Activated naive CD4-positive, alpha-beta T cell treated with anti-CD3 and anti-CD28 coated beads for 36 hours (primary cell): ENCODE measurements at regions not wholly inside any gene's neighbourhood (a gene's known extent, or its start where the extent isn't known, plus 50 kb on each side); places are given as distances from the start of the nearest gene placed in this dataset.

ENCODE experiments used
- CTCF ChIA-PET: fragments of 350-600 bp; sonication (Branson Sonifier 250); formaldehyde crosslinking; loops from one replicate; lab custom pipeline; 2021; ENCODE audit warnings: antibody characterized with exemption; lab: Charles Lee
- DNase-seq: peaks from one replicate; pipeline ENCODE4 v3.0.0-alpha.2; 2020
- H3K27ac Mint-ChIP-seq: one replicate; pipeline ENCODE4 v1.8.0; 2021; ENCODE audit warnings: mild to moderate bottlenecking, mixed read lengths
- H3K27me3 Mint-ChIP-seq: one replicate; pipeline ENCODE4 v1.8.0; 2021; ENCODE audit warnings: low read depth, mixed read lengths
- H3K36me3 Mint-ChIP-seq: one replicate; pipeline ENCODE4 v1.8.0; 2021; ENCODE audit warnings: low read depth, mixed read lengths
- H3K4me1 Mint-ChIP-seq: one replicate; pipeline ENCODE4 v1.8.0; 2021; ENCODE audit warnings: low read depth, mixed read lengths
- H3K4me3 Mint-ChIP-seq: one replicate; pipeline ENCODE4 v1.8.0; 2021; ENCODE audit warnings: mild to moderate bottlenecking, moderate library complexity, mixed read lengths
- H3K9me3 Mint-ChIP-seq: one replicate; pipeline ENCODE4 v1.8.0; 2021; ENCODE audit warnings: mixed read lengths
- intact Hi-C: fragments of 100-400 bp; cut with micrococcal nuclease; formaldehyde crosslinking; loops from one replicate; pipeline ENCODE4 v1.15.1; 2023

DNA sequence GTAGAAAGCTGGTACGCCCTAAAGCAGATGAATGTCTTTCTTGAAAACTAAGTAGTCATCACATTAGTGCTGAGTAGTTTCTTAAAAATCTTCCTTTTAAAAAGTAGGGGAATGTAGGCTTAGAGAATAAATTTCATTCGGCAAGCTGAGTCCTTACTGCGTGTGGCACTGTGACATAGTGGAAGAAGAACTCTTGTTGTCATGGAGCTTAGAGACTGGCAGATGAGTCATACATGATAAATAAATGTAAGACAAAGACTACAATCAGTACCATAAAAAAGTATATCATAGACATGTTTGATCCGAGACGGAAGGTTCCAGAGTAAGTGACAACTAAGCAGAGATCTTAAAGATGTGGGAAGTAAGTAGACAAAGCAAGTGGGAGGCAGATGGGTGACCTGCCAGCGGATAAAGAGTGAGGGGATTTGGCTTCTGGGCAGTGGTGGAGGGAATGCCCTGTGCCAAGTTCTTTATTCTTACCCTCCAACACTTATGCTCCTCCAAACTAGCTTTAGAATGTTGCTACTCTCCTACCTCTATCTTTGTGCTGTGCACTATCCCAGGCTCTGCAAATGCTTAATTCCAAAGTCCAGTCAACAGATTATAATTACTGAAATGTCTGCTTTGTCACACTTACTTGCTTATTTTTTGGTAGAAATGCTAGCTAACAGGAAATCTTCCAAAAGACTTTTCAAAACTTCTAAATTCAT, 608.5 kb upstream of the USP24 start:
- H3K27me3 Mint-ChIP-seq: no peaks in the 10 kb centered on the region
- intact Hi-C loops: no loop called here
- CTCF ChIA-PET: interaction anchor here (0.5 to 0.6 kb wide), 2 partner anchors 8 to 545 kb away, joined by 3 to 4 read pairs; no protein-coding TSS in a partner anchor
- no peak overlapping the region for H3K4me3 Mint-ChIP-seq
- no peak overlapping the region for H3K27ac Mint-ChIP-seq
- H3K9me3 Mint-ChIP-seq: no peaks in the 10 kb centered on the region
- H3K36me3 Mint-ChIP-seq: no peaks in the 10 kb centered on the region
- no peaks in the 10 kb centered on the region for H3K4me1 Mint-ChIP-seq
- no peak for DNase-seq

DNA sequence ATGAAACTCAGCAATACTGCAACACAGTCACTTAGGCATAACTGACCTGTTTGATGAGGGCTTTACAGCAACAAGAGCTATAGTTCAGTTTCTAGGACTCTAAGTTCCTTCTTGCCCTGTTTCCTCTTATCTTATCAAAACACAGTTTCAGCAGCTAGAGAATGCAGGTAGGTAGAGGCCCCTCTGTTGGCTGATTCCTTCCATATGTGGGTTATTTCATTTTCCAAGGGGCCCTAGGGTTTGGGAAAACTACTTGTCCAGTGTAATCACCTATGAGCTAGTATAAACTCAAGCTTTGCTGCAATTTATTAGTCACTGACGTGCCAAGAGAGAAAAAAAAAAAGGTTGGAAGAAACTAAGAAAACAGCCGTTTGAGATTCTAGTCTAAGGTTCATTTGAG, 607.7 kb upstream of the USP24 start:
- Mint-ChIP-seq H3K9me3 (no peaks in the 10 kb centered on the region), H3K4me3 (no peak overlapping the region), H3K27me3 (no peaks in the 10 kb centered on the region), H3K36me3 (no peaks in the 10 kb centered on the region), H3K4me1 (no peaks in the 10 kb centered on the region), H3K27ac (no peak overlapping the region)
- intact Hi-C loops: no loop called here
- no peak for DNase-seq
- CTCF ChIA-PET: no interaction called here

DNA sequence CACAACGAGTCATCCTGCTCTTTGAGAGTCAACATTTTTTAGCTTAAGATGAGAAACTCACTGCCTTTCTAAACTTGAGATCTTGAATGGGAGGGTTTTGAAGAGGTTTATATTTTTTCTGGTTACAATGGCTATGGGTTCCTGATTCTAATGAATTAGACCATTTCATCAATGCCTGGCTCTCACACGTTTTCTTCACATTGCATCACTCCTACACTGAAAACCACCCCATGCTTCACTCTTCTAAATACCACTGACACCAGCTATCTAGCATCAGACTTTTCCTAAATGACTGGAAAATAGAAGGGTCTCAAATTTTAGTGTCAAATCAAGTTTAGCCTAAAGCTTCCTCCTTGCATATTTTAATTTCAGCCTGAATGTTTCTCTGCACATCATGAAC, 606.1 kb upstream of the USP24 start:
- H3K9me3 Mint-ChIP-seq: no peaks in the 10 kb centered on the region
- intact Hi-C loops: no loop called here
- H3K4me1 Mint-ChIP-seq: no peaks in the 10 kb centered on the region
- DNase-seq: no peak
- CTCF ChIA-PET: no interaction called here
- no peaks in the 10 kb centered on the region for H3K36me3 Mint-ChIP-seq
- no peak overlapping the region for H3K27ac Mint-ChIP-seq
- H3K27me3 Mint-ChIP-seq: no peaks in the 10 kb centered on the region
- H3K4me3 Mint-ChIP-seq: no peak overlapping the region

DNA sequence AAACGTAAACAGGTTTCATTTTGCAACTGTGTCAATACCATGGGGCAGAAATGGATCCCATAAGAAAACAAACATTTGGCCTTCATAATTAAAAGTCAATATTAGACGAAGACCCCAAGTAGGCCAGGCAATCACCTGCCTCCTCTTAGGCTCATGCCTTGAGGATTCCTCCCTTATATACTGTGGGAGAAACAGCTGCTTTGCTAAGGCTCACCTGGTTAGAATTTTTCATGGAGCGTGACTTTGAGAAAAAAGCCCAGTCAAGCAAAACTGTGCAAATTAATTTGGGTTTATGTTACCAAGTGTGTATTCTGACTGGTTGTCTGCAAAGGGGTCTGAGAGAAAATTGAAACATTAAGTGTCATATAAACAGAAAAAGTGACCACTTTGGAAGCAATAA, 605.3 kb upstream of the USP24 start:
- CTCF ChIA-PET: no interaction called here
- peaks cover 1% of the 10 kb centered on the region for H3K27me3 Mint-ChIP-seq
- DNase-seq: no peak
- no peaks in the 10 kb centered on the region for H3K4me1 Mint-ChIP-seq
- H3K36me3 Mint-ChIP-seq: no peaks in the 10 kb centered on the region
- no peak overlapping the region for H3K4me3 Mint-ChIP-seq
- no peaks in the 10 kb centered on the region for H3K9me3 Mint-ChIP-seq
- H3K27ac Mint-ChIP-seq: no peak overlapping the region
- intact Hi-C loops: no loop called here

DNA sequence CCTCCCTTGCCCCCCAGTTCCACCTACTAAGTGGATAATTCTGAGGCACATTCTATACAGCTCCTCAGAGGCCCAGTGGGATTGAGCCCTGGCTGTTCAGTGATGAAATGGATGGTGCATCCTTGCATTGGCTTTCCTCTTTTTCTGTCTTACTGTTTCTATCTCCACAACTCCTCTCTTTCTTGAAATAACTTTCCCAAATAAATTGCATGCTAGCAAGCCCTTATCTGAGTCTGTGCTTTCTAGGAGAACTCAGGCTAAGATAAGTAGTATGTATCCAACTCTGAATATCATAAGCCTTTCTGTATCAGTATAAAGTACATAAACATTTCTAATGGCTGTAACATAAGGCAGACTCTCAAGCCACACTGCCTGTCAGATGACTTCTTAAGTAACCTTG, 603.8 kb upstream of the USP24 start:
- CTCF ChIA-PET: no interaction called here
- H3K36me3 Mint-ChIP-seq: no peaks in the 10 kb centered on the region
- no peaks in the 10 kb centered on the region for H3K4me1 Mint-ChIP-seq
- no peaks in the 10 kb centered on the region for H3K9me3 Mint-ChIP-seq
- H3K4me3 Mint-ChIP-seq: no peak overlapping the region
- peaks cover 2% of the 10 kb centered on the region for H3K27me3 Mint-ChIP-seq
- H3K27ac Mint-ChIP-seq: no peak overlapping the region
- intact Hi-C loops: no loop called here
- no peak for DNase-seq

DNA sequence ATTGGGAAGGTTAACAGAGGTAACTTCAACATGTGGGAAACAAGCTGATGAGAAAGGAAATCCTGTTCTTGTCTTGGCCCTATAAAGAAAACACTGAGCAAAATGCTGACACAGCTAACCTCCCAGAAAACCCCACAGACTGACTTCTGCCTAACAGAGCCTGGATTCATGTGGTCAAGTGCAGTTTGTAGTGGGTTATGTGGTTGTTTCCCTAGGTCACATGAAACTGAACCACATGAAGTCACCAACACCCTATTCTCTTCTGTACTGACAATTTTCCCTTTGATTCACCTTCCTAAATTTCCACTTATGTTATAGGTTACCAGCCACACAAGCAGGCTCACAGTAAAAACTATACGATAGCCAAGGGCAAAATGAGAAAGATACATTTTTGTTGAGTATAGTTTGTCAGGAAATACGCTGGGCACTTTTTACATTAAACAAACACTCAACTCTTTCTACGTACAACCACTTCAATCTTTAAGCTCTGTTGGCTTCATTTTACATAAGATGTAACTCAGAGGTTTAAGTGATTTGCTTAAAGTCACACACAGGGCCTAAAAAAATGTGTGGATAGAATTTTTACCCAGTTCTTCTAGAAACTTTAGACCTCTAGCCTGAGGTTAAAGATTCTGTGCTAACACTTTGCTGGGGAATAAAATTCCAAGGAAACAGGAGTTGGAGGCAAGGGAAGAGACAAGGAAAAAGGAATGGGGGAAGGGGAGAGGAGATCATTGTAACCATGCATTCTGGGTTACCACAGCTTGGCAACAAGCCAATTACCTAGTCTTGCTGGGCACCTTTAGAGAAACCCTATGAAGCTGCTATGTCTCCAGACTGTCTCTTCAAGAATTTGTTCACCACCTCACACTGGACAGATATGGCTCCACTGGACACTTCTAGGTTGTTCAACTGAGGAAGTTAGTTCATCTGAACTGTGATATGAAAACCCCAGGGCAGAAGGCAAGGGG, 601.6 kb upstream of the USP24 start:
- intact Hi-C loops: no loop called here
- Mint-ChIP-seq H3K4me3 (no peak overlapping the region), H3K4me1 (no peaks in the 10 kb centered on the region), H3K9me3 (no peaks in the 10 kb centered on the region), H3K27me3 (peaks cover 2% of the 10 kb centered on the region), H3K36me3 (no peaks in the 10 kb centered on the region), H3K27ac (no peak overlapping the region)
- no peak for DNase-seq
- CTCF ChIA-PET: no interaction called here

DNA sequence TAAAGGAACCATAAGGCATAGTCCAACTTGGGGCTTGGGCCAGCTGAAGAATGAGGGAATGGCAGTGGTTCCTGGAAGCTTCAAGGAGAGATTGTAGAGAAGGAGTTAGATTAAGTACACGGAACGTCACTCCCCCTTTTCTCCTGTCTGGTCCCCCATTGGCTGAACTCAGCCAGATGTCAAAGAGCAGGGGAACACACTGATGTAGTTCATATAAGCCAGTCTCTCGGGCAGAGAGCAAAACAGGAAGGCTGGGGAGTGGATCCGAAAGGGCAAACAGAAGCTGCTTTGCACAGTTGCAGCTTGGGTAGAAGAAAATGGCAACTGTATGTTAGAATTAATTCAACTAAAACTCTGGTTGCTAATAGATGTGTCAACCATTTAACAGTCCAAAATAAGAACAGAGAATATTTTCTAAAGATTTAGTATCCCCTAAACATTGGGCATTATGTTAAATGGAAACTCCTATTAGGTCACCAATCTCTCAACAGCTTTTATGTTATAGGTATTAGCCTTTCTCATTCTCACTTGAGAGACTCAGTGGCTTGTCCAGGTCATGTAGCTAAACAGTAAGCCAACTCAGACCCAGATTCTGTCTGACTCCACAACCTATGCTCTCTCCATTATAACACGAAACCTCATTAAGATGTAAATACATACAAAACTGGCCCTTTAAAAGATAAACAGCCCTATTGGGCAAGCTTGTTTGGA, 600.7 kb upstream of the USP24 start:
- no peaks in the 10 kb centered on the region for H3K36me3 Mint-ChIP-seq
- no peaks in the 10 kb centered on the region for H3K4me1 Mint-ChIP-seq
- no peak overlapping the region for H3K4me3 Mint-ChIP-seq
- no peak overlapping the region for H3K27ac Mint-ChIP-seq
- intact Hi-C loops: no loop called here
- CTCF ChIA-PET: interaction anchor here (0.7 kb wide), 1 partner anchor 8 kb away, joined by 3 read pairs; no protein-coding TSS in a partner anchor
- no peaks in the 10 kb centered on the region for H3K9me3 Mint-ChIP-seq
- DNase-seq: no peak
- H3K27me3 Mint-ChIP-seq: peaks cover 2% of the 10 kb centered on the region

DNA sequence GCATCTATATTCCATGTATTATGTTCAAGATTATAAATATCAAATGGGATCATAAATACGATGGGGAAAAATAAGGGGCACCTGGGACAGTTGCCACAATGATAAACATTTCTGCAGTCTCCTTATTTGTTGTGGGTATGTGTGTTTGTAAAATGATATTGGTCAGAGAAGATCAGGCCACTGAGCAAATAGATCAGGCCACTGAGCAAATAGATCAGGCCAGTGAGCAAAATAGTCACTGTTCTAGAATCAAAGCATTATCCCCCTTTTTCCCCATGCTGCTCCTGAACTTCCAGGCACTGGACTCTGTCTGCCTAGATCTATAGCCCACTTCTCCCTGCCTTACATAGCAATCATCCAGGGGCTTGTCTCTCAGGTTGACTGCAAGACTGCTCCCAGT, 599.8 kb upstream of the USP24 start:
- Mint-ChIP-seq H3K9me3 (no peaks in the 10 kb centered on the region), H3K4me3 (no peak overlapping the region), H3K27ac (no peak overlapping the region), H3K27me3 (peaks cover 2% of the 10 kb centered on the region), H3K4me1 (no peaks in the 10 kb centered on the region), H3K36me3 (no peaks in the 10 kb centered on the region)
- DNase-seq: no peak
- CTCF ChIA-PET: interaction anchor here (0.7 kb wide), 1 partner anchor 9 kb away, joined by 3 read pairs; no protein-coding TSS in a partner anchor
- intact Hi-C loops: no loop called here

DNA sequence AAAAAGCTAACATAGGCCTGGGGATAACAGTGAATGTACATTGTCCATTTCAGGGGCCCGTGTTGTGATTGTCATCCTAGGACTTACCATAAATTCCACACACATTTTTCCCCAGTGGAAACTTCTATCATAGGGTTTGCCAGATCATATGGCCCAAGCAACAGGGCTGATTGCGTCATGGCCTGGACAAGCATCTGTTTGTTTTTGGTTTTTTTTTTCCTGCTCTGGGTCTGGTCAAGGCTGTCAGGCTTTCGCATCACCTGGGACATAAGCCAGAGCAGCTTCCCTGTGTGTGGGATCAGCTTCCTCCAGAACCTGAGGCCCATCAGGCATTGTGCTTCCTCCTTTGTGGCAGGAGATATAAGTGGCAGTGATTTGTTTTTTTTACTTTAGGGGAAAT, 598.5 kb upstream of the USP24 start:
- Mint-ChIP-seq H3K36me3 (no peaks in the 10 kb centered on the region), H3K9me3 (no peaks in the 10 kb centered on the region), H3K4me3 (no peak overlapping the region), H3K27me3 (peaks cover 2% of the 10 kb centered on the region), H3K27ac (no peak overlapping the region), H3K4me1 (no peaks in the 10 kb centered on the region)
- CTCF ChIA-PET: no interaction called here
- intact Hi-C loops: no loop called here
- no peak for DNase-seq

DNA sequence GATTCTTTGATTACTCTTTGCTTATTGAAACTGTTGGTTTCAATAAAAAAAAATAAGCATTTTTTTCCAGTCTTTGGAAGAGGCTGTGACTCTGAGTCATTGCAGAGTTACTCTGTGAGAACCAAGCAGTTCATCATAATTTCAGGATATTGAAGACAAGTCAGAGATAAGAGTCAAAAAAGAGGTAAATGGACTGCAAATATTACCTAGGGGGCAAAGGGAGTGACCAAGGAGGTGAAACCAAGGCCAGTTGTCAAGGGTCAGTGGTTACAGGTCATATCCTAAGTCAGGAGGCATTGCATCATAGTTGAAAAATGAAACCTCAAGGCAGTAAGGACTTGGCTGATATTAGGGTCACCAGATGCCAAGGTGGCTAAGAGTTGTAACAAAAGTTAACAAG, 597.1 kb upstream of the USP24 start:
- H3K27ac Mint-ChIP-seq: no peak overlapping the region
- no peaks in the 10 kb centered on the region for H3K36me3 Mint-ChIP-seq
- intact Hi-C loops: no loop called here
- CTCF ChIA-PET: interaction anchor here (0.7 kb wide), 1 partner anchor 35 kb away, joined by 5 read pairs; no protein-coding TSS in a partner anchor
- no peak for DNase-seq
- H3K4me1 Mint-ChIP-seq: no peaks in the 10 kb centered on the region
- H3K4me3 Mint-ChIP-seq: no peak overlapping the region
- peaks cover 6% of the 10 kb centered on the region for H3K27me3 Mint-ChIP-seq
- H3K9me3 Mint-ChIP-seq: peaks cover 6% of the 10 kb centered on the region

DNA sequence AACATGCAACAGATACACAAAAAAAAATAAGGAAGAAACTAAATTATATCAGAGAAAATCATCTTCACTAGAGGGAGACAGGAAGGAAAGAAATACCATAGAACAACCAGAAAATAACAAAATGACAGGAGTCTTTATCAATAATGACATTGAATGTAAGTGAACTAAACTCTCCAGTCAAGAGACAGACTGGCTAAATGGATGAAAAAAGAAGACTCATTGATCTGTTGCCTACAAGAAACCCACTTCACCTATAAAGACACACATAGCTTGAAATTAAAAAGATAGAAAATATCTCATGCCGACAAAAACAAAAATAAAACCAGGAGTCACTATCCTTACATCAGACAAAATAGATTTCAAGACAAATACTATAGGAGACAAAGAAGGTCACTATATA, 593.1 kb upstream of the USP24 start:
- no peaks in the 10 kb centered on the region for H3K36me3 Mint-ChIP-seq
- CTCF ChIA-PET: no interaction called here
- peaks cover 11% of the 10 kb centered on the region for H3K27me3 Mint-ChIP-seq
- H3K27ac Mint-ChIP-seq: no peak overlapping the region
- intact Hi-C loops: no loop called here
- DNase-seq: no peak
- peaks cover 6% of the 10 kb centered on the region for H3K9me3 Mint-ChIP-seq
- no peaks in the 10 kb centered on the region for H3K4me1 Mint-ChIP-seq
- no peak overlapping the region for H3K4me3 Mint-ChIP-seq

DNA sequence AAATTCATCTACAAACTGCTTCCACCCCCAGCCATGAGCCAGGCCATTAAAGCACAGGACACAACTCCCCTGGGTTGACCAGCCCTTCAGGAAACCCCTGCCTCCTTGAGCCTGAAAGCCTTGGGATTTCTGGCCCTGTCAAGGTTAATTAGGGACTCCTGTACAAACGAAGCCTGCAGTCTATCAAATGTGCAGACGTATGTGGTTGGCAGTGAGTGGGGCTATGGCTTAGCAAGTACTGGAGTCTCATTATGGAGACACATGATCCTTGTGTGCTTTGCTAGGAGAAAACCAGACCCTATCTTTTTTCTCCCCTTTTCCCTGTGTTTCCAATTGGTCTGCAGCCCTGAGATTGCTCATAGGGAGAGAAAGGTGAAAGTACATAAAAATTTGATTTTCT, 588.3 kb upstream of the USP24 start:
- intact Hi-C loops: no loop called here
- no peaks in the 10 kb centered on the region for H3K36me3 Mint-ChIP-seq
- CTCF ChIA-PET: no interaction called here

More for the DNA sequence above, 588.3 kb upstream of the USP24 start:
- Mint-ChIP-seq H3K27ac (no peak overlapping the region), H3K4me1 (no peaks in the 10 kb centered on the region), H3K9me3 (peaks cover 12% of the 10 kb centered on the region), H3K27me3 (peaks cover 10% of the 10 kb centered on the region), H3K4me3 (no peak overlapping the region)
- no peak for DNase-seq
